Loucy (cell line): ENCODE measurements at regions not wholly inside any gene's neighbourhood (a gene's known extent, or its start where the extent isn't known, plus 50 kb on each side); places are given as distances from the start of the nearest gene placed in this dataset.

ENCODE experiments used
- CTCF ChIP-seq: fragments of 200-600 bp; sonication (generic); conservative IDR thresholded peaks from 2 replicates; pipeline ENCODE4 v1.5.1; 2014; ENCODE audit warnings: mild to moderate bottlenecking, antibody characterized with exemption, low read length
- EZH2phosphoT487 ChIP-seq: fragments of 200-600 bp; IDR thresholded peaks from 2 replicates; pipeline ENCODE4 v1.6.1; 2018; ENCODE audit warnings: antibody characterized with exemption, mild to moderate bottlenecking, moderate library complexity, borderline replicate concordance

- no peak for TF ChIP-seq EZH2phosphoT487
- no peak for TF ChIP-seq CTCF
These were observed 553.8 kb downstream of the DTWD2 start for GRCh38 chr5:118434522-118434921.
